Astrocyte (in vitro differentiated cells and primary cell): ENCODE measurements at regions not wholly inside any gene's neighbourhood (a gene's known extent, or its start where the extent isn't known, plus 50 kb on each side); places are given as distances from the start of the nearest gene placed in this dataset.

Source experiments
- DNase-seq: peaks from one replicate; pipeline ENCODE4 v3.0.0-alpha.2; 2010; ENCODE audit warnings: low read depth
- FAIRE-seq: peaks from 2 replicates; lab custom pipeline; 2011; peaks lifted over from hg19 to GRCh38; lab: Jason Lieb, UNC
- H2AFZ ChIP-seq: 2 replicates; pipeline ENCODE4 v1.6.0; 2012; ENCODE audit warnings: low read depth, low read length, inconsistent platforms
- H3K27ac ChIP-seq: 2 replicates; pipeline ENCODE4 v1.5.1; 2011; ENCODE audit warnings: low read depth, low read length, inconsistent platforms
- H3K27me3 ChIP-seq: 2 replicates; pipeline ENCODE4 v1.6.0; 2011; ENCODE audit warnings: low read length, inconsistent platforms; ENCODE audit not compliant: insufficient read depth
- H3K36me3 ChIP-seq: 2 replicates; pipeline ENCODE4 v1.5.1; 2011; ENCODE audit warnings: low read length, inconsistent platforms; ENCODE audit not compliant: insufficient read depth
- H3K4me1 ChIP-seq: 2 replicates; pipeline ENCODE4 v1.5.1; 2011; ENCODE audit warnings: low read length, inconsistent platforms; ENCODE audit not compliant: insufficient read depth
- H3K4me2 ChIP-seq: 2 replicates; pipeline ENCODE4 v1.6.0; 2012; ENCODE audit warnings: low read length, inconsistent platforms
- H3K4me3 ChIP-seq: 2 replicates; pipeline ENCODE4 v1.5.1; 2011; ENCODE audit warnings: low read depth, mild to moderate bottlenecking, low read length, inconsistent platforms; ENCODE audit not compliant: insufficient read depth
- H3K79me2 ChIP-seq: 2 replicates; pipeline ENCODE4 v1.6.0; 2012; ENCODE audit warnings: mild to moderate bottlenecking, low read length, inconsistent platforms; ENCODE audit not compliant: insufficient read depth
- H3K9ac ChIP-seq: 2 replicates; pipeline ENCODE4 v1.6.0; 2012; ENCODE audit warnings: mild to moderate bottlenecking, low read length, inconsistent platforms
- H3K9me3 ChIP-seq: 2 replicates; pipeline ENCODE4 v1.5.1; 2012; ENCODE audit warnings: low read depth, mild to moderate bottlenecking, low read length, inconsistent platforms; ENCODE audit not compliant: insufficient read depth
- H4K20me1 ChIP-seq: 2 replicates; pipeline ENCODE4 v1.6.0; 2012; ENCODE audit warnings: low read length, inconsistent platforms; ENCODE audit not compliant: insufficient read depth
- H3K27ac Mint-ChIP-seq: one replicate; pipeline ENCODE4 v1.8.0; 2021; ENCODE audit warnings: mild to moderate bottlenecking, mixed read lengths; ENCODE audit not compliant: unreplicated experiment
- H3K27me3 Mint-ChIP-seq: one replicate; pipeline ENCODE4 v1.8.0; 2021; ENCODE audit warnings: low read depth, mixed read lengths; ENCODE audit not compliant: unreplicated experiment
- H3K36me3 Mint-ChIP-seq: one replicate; pipeline ENCODE4 v1.8.0; 2021; ENCODE audit warnings: low read depth, mixed read lengths; ENCODE audit not compliant: unreplicated experiment
- H3K4me1 Mint-ChIP-seq: one replicate; pipeline ENCODE4 v1.8.0; 2021; ENCODE audit warnings: low read depth, mixed read lengths; ENCODE audit not compliant: unreplicated experiment
- H3K4me3 Mint-ChIP-seq: one replicate; pipeline ENCODE4 v1.8.0; 2021; ENCODE audit warnings: mild to moderate bottlenecking, moderate library complexity, mixed read lengths; ENCODE audit not compliant: unreplicated experiment
- H3K9me3 Mint-ChIP-seq: one replicate; pipeline ENCODE4 v1.8.0; 2021; ENCODE audit warnings: mild to moderate bottlenecking, mixed read lengths; ENCODE audit not compliant: unreplicated experiment
- CTCF ChIP-seq: IDR thresholded peaks from 2 replicates; pipeline ENCODE4 v1.5.1; 2011; ENCODE audit warnings: low read depth, mild to moderate bottlenecking, inconsistent platforms, low read length, moderate library complexity; ENCODE audit not compliant: insufficient read depth
- EZH2 ChIP-seq: IDR thresholded peaks from 2 replicates; pipeline ENCODE4 v1.6.1; 2012; ENCODE audit warnings: mild to moderate bottlenecking, low read length, inconsistent platforms; ENCODE audit not compliant: insufficient read depth

- Histone ChIP-seq H4K20me1 (no peaks in the 10 kb centered on the region), H2AFZ (no peak overlapping the region), H3K4me1 (no peaks in the 10 kb centered on the region), H3K4me2 (no peak overlapping the region), H3K4me3 (no peak overlapping the region), H3K9ac (no peak overlapping the region), H3K79me2 (no peaks in the 10 kb centered on the region), H3K36me3 (no peaks in the 10 kb centered on the region), H3K27ac (no peak overlapping the region), H3K27me3 (no peaks in the 10 kb centered on the region), H3K9me3 (peaks cover 3% of the 10 kb centered on the region)
- Mint-ChIP-seq H3K4me1 (no peaks in the 10 kb centered on the region), H3K27ac (no peak overlapping the region), H3K27me3 (peaks cover 2% of the 10 kb centered on the region), H3K36me3 (no peaks in the 10 kb centered on the region), H3K4me3 (no peak overlapping the region), H3K9me3 (no peaks in the 10 kb centered on the region)
- TF ChIP-seq CTCF (no peak), EZH2 (no peak)
- FAIRE-seq (no peak), DNase-seq (no peak)
These were observed 813.9 kb upstream of the GYPC start for GRCh38 chr2:125842041-125842440.

GRCh38 chr2:125850541-125850940 lies 805.4 kb upstream of the GYPC start:
- H3K79me2 ChIP-seq, result no peaks in the 10 kb centered on the region
- H3K27me3 ChIP-seq, result no peaks in the 10 kb centered on the region
- no peak for TF ChIP-seq CTCF
- no peak for TF ChIP-seq EZH2
- Mint-ChIP-seq H3K9me3 (no peaks in the 10 kb centered on the region), H3K27me3 (peaks cover 4% of the 10 kb centered on the region), H3K27ac (no peak overlapping the region), H3K4me3 (no peak overlapping the region), H3K4me1 (no peaks in the 10 kb centered on the region), H3K36me3 (no peaks in the 10 kb centered on the region)
- no peak overlapping the region for H2AFZ ChIP-seq
- H3K4me1 ChIP-seq, result no peaks in the 10 kb centered on the region
- FAIRE-seq, result no peak
- no peaks in the 10 kb centered on the region for H3K36me3 ChIP-seq
- H3K27ac ChIP-seq, result no peak overlapping the region
- H3K4me2 ChIP-seq, result no peak overlapping the region
- no peaks in the 10 kb centered on the region for H3K9me3 ChIP-seq
- H4K20me1 ChIP-seq, result no peaks in the 10 kb centered on the region
- DNase-seq, result no peak
- no peak overlapping the region for H3K9ac ChIP-seq
- H3K4me3 ChIP-seq, result no peak overlapping the region

GRCh38 chr2:125852364-125852763 lies 803.6 kb upstream of the GYPC start:
- no peaks in the 10 kb centered on the region for H3K9me3 Mint-ChIP-seq
- no peak overlapping the region for H3K27ac ChIP-seq
- H3K36me3 Mint-ChIP-seq, result no peaks in the 10 kb centered on the region
- H3K79me2 ChIP-seq, result no peaks in the 10 kb centered on the region
- no peak overlapping the region for H3K27ac Mint-ChIP-seq
- no peak overlapping the region for H3K4me2 ChIP-seq
- no peak overlapping the region for H3K9ac ChIP-seq
- no peaks in the 10 kb centered on the region for H3K36me3 ChIP-seq
- H3K9me3 ChIP-seq, result no peaks in the 10 kb centered on the region
- H3K4me3 Mint-ChIP-seq, result no peak overlapping the region
- no peak overlapping the region for H3K4me3 ChIP-seq
- peaks cover 4% of the 10 kb centered on the region for H3K27me3 Mint-ChIP-seq
- H3K27me3 ChIP-seq, result no peaks in the 10 kb centered on the region
- DNase-seq (no peak), FAIRE-seq (no peak)
- no peaks in the 10 kb centered on the region for H3K4me1 Mint-ChIP-seq
- H2AFZ ChIP-seq, result no peak overlapping the region
- H4K20me1 ChIP-seq, result no peaks in the 10 kb centered on the region
- H3K4me1 ChIP-seq, result no peaks in the 10 kb centered on the region
- TF ChIP-seq EZH2 (no peak), CTCF (no peak)
